DND-41 (cell line): ENCODE measurements at regions not wholly inside any gene's neighbourhood (a gene's known extent, or its start where the extent isn't known, plus 50 kb on each side); places are given as distances from the start of the nearest gene placed in this dataset.

Experiments
- EZH2 ChIP-seq: IDR thresholded peaks from 3 replicates; pipeline ENCODE4 v1.6.1; 2012; ENCODE audit warnings: borderline replicate concordance, low read depth, mild to moderate bottlenecking, moderate library complexity, low read length, inconsistent platforms; ENCODE audit not compliant: severe bottlenecking
- TF ChIP-seq, protein P1 (sequence below): IDR thresholded peaks from 2 replicates; pipeline ENCODE4 v1.5.1; 2012; ENCODE audit warnings: borderline replicate concordance, low read length, moderate library complexity, mild to moderate bottlenecking; ENCODE audit not compliant: poor library complexity, severe bottlenecking; ENCODE audit errors: extremely low read depth

DNA sequence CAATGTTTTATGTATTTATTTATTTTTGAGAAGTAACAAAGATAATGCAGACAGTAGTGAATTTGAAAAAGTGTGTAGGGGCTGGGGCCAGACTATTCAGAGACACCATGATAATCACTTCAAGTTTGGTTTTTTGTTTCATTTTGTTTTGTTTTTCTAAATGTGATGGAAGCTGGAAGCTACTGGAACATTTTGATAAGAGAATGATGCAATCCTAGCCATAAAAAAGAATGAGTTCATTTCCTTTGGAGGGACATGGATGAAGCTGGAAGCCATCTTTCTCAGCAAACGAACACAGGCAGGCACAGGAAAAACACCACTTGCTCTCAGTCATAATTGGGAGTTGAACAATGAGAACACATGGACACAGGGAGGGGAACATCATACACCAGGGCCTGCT is 706.6 kb upstream of the EPHA5 start:
- TF ChIP-seq, protein P1, sequence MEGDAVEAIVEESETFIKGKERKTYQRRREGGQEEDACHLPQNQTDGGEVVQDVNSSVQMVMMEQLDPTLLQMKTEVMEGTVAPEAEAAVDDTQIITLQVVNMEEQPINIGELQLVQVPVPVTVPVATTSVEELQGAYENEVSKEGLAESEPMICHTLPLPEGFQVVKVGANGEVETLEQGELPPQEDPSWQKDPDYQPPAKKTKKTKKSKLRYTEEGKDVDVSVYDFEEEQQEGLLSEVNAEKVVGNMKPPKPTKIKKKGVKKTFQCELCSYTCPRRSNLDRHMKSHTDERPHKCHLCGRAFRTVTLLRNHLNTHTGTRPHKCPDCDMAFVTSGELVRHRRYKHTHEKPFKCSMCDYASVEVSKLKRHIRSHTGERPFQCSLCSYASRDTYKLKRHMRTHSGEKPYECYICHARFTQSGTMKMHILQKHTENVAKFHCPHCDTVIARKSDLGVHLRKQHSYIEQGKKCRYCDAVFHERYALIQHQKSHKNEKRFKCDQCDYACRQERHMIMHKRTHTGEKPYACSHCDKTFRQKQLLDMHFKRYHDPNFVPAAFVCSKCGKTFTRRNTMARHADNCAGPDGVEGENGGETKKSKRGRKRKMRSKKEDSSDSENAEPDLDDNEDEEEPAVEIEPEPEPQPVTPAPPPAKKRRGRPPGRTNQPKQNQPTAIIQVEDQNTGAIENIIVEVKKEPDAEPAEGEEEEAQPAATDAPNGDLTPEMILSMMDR: no peak
- no peak for TF ChIP-seq EZH2
